GM12878 (cell line): ENCODE measurements at regions not wholly inside any gene's neighbourhood (a gene's known extent, or its start where the extent isn't known, plus 50 kb on each side); places are given as distances from the start of the nearest gene placed in this dataset.

Experiments used
- CEBPB ChIP-seq, 2 experiments: fragments of 150-350 bp in 1 of 2; IDR thresholded peaks; 2 replicates each; pipeline ENCODE4 v1.6.1; 2012 to 2014; ENCODE audit warnings: low read depth in 2 of 2, low read length in 2 of 2, borderline replicate concordance in 1 of 2, inconsistent platforms in 1 of 2
- CREB1 ChIP-seq: IDR thresholded peaks from 2 replicates; pipeline ENCODE4 v1.6.1; 2012; ENCODE audit warnings: low read depth, mild to moderate bottlenecking, inconsistent platforms
- DPF2 ChIP-seq: fragments of 450-650 bp; IDR thresholded peaks from 2 replicates; pipeline ENCODE4 v1.6.1; 2017; ENCODE audit warnings: mild to moderate bottlenecking
- EZH2 ChIP-seq: IDR thresholded peaks from 2 replicates; pipeline ENCODE4 v1.6.1; 2012; ENCODE audit warnings: low read depth, mild to moderate bottlenecking, control low read depth, inconsistent platforms, low read length, borderline replicate concordance; ENCODE audit not compliant: control insufficient read depth
- IKZF1 ChIP-seq: fragments of 450-650 bp; conservative IDR thresholded peaks from 2 replicates; pipeline ENCODE4 v1.6.1; 2017; ENCODE audit warnings: antibody characterized with exemption, mild to moderate bottlenecking
- RFX5 ChIP-seq: IDR thresholded peaks from 2 replicates; pipeline ENCODE4 v1.6.1; 2011; ENCODE audit warnings: low read depth, low read length, improper control_type of control experiment
- TCF12 ChIP-seq: IDR thresholded peaks from 2 replicates; pipeline ENCODE4 v1.6.1; 2011; ENCODE audit warnings: low read depth, mild to moderate bottlenecking, low read length
- ZNF217 ChIP-seq: fragments of 450-650 bp; IDR thresholded peaks from 2 replicates; pipeline ENCODE4 v1.6.1; 2017; ENCODE audit warnings: antibody characterized with exemption, mild to moderate bottlenecking
- TF ChIP-seq, protein P1 (sequence below): fragments of 450-650 bp; formaldehyde crosslinking; IDR thresholded peaks from 2 replicates; pipeline ENCODE4 v1.4.0; 2020; ENCODE audit warnings: mild to moderate bottlenecking, moderate library complexity
- TF ChIP-seq, protein P2 (sequence below), 3 experiments: IDR thresholded peaks in 2 of 3; conservative IDR thresholded peaks in 1 of 3; 2 replicates each; pipeline ENCODE4 v1.5.1; 2011; ENCODE audit warnings: low read depth in 3 of 3, low read length in 3 of 3, mild to moderate bottlenecking in 3 of 3, control low read depth in 2 of 3, moderate library complexity in 2 of 3, inconsistent platforms in 1 of 3, mixed read lengths in 1 of 3; ENCODE audit not compliant: control insufficient read depth in 2 of 3, insufficient read depth in 1 of 3; ENCODE audit errors: extremely low read depth in 1 of 3
- TF ChIP-seq, protein P3 (sequence below): IDR thresholded peaks from 2 replicates; pipeline ENCODE4 v1.6.1; 2012; ENCODE audit warnings: low read depth, low read length, improper control_type of control experiment

DNA sequence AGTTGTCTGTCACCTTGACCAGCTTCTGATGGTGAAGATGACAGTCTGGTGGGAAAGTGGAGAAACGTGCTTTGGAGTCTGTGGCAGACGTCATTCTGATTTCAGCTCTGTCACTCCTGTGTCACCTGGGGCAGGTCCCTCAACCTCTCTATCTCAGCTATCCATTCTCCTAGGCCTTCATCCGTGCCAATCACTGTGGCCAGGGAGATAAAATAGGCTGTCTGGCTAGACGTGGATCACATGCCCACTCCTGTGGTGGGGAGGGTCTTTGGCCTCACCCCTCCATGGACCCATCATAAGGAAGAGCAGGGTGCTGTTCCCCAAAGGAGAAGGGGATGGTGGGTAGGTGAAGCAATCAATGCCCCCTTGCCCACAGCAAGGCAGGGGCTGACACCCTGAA lies 140.3 kb downstream of the ACTL8 start:
- TF ChIP-seq, protein P1, sequence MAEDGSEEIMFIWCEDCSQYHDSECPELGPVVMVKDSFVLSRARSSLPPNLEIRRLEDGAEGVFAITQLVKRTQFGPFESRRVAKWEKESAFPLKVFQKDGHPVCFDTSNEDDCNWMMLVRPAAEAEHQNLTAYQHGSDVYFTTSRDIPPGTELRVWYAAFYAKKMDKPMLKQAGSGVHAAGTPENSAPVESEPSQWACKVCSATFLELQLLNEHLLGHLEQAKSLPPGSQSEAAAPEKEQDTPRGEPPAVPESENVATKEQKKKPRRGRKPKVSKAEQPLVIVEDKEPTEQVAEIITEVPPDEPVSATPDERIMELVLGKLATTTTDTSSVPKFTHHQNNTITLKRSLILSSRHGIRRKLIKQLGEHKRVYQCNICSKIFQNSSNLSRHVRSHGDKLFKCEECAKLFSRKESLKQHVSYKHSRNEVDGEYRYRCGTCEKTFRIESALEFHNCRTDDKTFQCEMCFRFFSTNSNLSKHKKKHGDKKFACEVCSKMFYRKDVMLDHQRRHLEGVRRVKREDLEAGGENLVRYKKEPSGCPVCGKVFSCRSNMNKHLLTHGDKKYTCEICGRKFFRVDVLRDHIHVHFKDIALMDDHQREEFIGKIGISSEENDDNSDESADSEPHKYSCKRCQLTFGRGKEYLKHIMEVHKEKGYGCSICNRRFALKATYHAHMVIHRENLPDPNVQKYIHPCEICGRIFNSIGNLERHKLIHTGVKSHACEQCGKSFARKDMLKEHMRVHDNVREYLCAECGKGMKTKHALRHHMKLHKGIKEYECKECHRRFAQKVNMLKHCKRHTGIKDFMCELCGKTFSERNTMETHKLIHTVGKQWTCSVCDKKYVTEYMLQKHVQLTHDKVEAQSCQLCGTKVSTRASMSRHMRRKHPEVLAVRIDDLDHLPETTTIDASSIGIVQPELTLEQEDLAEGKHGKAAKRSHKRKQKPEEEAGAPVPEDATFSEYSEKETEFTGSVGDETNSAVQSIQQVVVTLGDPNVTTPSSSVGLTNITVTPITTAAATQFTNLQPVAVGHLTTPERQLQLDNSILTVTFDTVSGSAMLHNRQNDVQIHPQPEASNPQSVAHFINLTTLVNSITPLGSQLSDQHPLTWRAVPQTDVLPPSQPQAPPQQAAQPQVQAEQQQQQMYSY (CRISPR knock-in tag), result no peak
- TF ChIP-seq RFX5 (no peak), CEBPB (IDR thresholded peaks at IDR 0.05; ENCODE audit: borderline replicate concordance in 1 of 2, low read depth in 2 of 2, low read length in 2 of 2) (no peak), DPF2 (no peak), ZNF217 (no peak), IKZF1 (no peak), TCF12 (no peak), CREB1 (no peak), EZH2 (no peak)
- TF ChIP-seq, protein P2, sequence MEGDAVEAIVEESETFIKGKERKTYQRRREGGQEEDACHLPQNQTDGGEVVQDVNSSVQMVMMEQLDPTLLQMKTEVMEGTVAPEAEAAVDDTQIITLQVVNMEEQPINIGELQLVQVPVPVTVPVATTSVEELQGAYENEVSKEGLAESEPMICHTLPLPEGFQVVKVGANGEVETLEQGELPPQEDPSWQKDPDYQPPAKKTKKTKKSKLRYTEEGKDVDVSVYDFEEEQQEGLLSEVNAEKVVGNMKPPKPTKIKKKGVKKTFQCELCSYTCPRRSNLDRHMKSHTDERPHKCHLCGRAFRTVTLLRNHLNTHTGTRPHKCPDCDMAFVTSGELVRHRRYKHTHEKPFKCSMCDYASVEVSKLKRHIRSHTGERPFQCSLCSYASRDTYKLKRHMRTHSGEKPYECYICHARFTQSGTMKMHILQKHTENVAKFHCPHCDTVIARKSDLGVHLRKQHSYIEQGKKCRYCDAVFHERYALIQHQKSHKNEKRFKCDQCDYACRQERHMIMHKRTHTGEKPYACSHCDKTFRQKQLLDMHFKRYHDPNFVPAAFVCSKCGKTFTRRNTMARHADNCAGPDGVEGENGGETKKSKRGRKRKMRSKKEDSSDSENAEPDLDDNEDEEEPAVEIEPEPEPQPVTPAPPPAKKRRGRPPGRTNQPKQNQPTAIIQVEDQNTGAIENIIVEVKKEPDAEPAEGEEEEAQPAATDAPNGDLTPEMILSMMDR (IDR thresholded peaks at IDR 0.05 in 2 of 3, conservative IDR thresholded peaks at IDR 0.05 in 1 of 3; ENCODE audit: control insufficient read depth in 2 of 3, extremely low read depth in 1 of 3, insufficient read depth in 1 of 3, low read depth in 3 of 3, low read length in 3 of 3), result no peak
- TF ChIP-seq, protein P3, sequence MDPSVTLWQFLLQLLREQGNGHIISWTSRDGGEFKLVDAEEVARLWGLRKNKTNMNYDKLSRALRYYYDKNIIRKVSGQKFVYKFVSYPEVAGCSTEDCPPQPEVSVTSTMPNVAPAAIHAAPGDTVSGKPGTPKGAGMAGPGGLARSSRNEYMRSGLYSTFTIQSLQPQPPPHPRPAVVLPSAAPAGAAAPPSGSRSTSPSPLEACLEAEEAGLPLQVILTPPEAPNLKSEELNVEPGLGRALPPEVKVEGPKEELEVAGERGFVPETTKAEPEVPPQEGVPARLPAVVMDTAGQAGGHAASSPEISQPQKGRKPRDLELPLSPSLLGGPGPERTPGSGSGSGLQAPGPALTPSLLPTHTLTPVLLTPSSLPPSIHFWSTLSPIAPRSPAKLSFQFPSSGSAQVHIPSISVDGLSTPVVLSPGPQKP, result no peak
